GM23338 (cell line): ENCODE measurements at regions not wholly inside any gene's neighbourhood (a gene's known extent, or its start where the extent isn't known, plus 50 kb on each side); places are given as distances from the start of the nearest gene placed in this dataset.

Source experiments
- POLR2AphosphoS5 ChIP-seq: IDR thresholded peaks from 2 replicates; pipeline ENCODE4 v1.6.1; 2016; ENCODE audit warnings: antibody characterized with exemption, low read depth
- TF ChIP-seq, protein P1 (sequence below), 2 experiments: fragments of 200-600 bp in 1 of 2; sonication (generic) in 1 of 2; conservative IDR thresholded peaks; 2 replicates each; pipeline versions ENCODE4 v1.5.1 to v1.6.1; 2016 to 2017; ENCODE audit warnings: antibody characterized with exemption in 2 of 2, low read depth in 2 of 2, mild to moderate bottlenecking in 2 of 2, moderate library complexity in 1 of 2

DNA sequence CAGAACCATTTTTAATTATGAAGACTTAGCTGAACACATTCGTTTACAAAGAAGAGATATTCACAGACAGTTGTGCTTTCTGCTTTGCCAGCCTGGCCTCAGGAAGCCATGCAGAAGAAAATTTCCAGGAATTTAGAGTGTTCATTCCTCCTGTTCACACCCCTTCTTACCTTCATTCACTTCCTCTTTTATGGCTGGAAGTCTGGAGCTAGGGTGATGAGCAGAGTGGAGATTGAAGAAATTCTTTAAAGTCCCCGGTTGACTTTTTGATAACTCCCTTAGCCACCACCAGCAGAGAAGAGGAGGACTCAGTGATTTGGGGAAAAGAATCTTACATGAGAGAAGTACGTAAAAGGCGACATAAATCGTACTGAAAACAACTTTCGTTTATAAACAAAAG, 263.6 kb upstream of the TSHZ3 start:
- no peak for TF ChIP-seq POLR2AphosphoS5
- TF ChIP-seq, protein P1, sequence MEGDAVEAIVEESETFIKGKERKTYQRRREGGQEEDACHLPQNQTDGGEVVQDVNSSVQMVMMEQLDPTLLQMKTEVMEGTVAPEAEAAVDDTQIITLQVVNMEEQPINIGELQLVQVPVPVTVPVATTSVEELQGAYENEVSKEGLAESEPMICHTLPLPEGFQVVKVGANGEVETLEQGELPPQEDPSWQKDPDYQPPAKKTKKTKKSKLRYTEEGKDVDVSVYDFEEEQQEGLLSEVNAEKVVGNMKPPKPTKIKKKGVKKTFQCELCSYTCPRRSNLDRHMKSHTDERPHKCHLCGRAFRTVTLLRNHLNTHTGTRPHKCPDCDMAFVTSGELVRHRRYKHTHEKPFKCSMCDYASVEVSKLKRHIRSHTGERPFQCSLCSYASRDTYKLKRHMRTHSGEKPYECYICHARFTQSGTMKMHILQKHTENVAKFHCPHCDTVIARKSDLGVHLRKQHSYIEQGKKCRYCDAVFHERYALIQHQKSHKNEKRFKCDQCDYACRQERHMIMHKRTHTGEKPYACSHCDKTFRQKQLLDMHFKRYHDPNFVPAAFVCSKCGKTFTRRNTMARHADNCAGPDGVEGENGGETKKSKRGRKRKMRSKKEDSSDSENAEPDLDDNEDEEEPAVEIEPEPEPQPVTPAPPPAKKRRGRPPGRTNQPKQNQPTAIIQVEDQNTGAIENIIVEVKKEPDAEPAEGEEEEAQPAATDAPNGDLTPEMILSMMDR (conservative IDR thresholded peaks at IDR 0.05; ENCODE audit: low read depth in 2 of 2) = no peak
